ENCODE measurements at regions not wholly inside any gene's neighbourhood (a gene's known extent, or its start where the extent isn't known, plus 50 kb on each side); places are given as distances from the start of the nearest gene placed in this dataset.

GRCh38 chr9:12094046-12094445 is 599.1 kb upstream of the TYRP1 start:
- CTCF ChIA-PET, result no interaction called here
- POLR2A ChIA-PET, result no interaction called here
- TF ChIP-seq ELF4 (IDR thresholded peaks at IDR 0.05) (no peak), FOXA1 (IDR thresholded peaks at IDR 0.05) (no peak), FOXK2 (IDR thresholded peaks at IDR 0.05) (no peak), ARNT (IDR thresholded peaks at IDR 0.05) (no peak), SUZ12 (IDR thresholded peaks at IDR 0.05) (no peak), SP1 (IDR thresholded peaks at IDR 0.05) (no peak), TARDBP (IDR thresholded peaks at IDR 0.05) (no peak), BHLHE40 (IDR thresholded peaks at IDR 0.05; ENCODE audit: borderline replicate concordance) (no peak), FOXM1 (IDR thresholded peaks at IDR 0.05; ENCODE audit: borderline replicate concordance) (no peak), L3MBTL2 (conservative IDR thresholded peaks at IDR 0.05) (no peak), ZNF384 (IDR thresholded peaks at IDR 0.05) (no peak), NFRKB (IDR thresholded peaks at IDR 0.05) (no peak), LEF1 (IDR thresholded peaks at IDR 0.05; ENCODE audit: borderline replicate concordance) (no peak), CTBP1 (IDR thresholded peaks at IDR 0.05; ENCODE audit: borderline replicate concordance) (no peak), HDGF (IDR thresholded peaks at IDR 0.05; ENCODE audit: borderline replicate concordance) (no peak)
- TF ChIP-seq, protein P1, sequence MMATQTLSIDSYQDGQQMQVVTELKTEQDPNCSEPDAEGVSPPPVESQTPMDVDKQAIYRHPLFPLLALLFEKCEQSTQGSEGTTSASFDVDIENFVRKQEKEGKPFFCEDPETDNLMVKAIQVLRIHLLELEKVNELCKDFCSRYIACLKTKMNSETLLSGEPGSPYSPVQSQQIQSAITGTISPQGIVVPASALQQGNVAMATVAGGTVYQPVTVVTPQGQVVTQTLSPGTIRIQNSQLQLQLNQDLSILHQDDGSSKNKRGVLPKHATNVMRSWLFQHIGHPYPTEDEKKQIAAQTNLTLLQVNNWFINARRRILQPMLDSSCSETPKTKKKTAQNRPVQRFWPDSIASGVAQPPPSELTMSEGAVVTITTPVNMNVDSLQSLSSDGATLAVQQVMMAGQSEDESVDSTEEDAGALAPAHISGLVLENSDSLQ (IDR thresholded peaks at IDR 0.05), result no peak
- DNase-seq (ENCODE audit: extremely low spot score), result no peak

- POLR2A ChIA-PET, result no interaction called here
Observed at GRCh38 chr9:12095931-12096330, 597.3 kb upstream of the TYRP1 start.

GRCh38 chr9:12133416-12133815 is 559.8 kb upstream of the TYRP1 start:
- POLR2A ChIA-PET, result no interaction called here
- CTCF ChIA-PET, result no interaction called here
- no peak for TF ChIP-seq SP1 (IDR thresholded peaks at IDR 0.05)
- TF ChIP-seq SUZ12 (IDR thresholded peaks at IDR 0.05), result no peak
- TF ChIP-seq NFRKB (IDR thresholded peaks at IDR 0.05), result no peak
- DNase-seq (ENCODE audit: extremely low spot score), result no peak

More at GRCh38 chr9:12095931-12096330, 597.3 kb upstream of the TYRP1 start:
- TF ChIP-seq L3MBTL2 (conservative IDR thresholded peaks at IDR 0.05) (no peak), TARDBP (IDR thresholded peaks at IDR 0.05) (no peak), LEF1 (IDR thresholded peaks at IDR 0.05; ENCODE audit: borderline replicate concordance) (no peak), FOXA1 (IDR thresholded peaks at IDR 0.05) (no peak), SUZ12 (IDR thresholded peaks at IDR 0.05) (no peak), ZNF384 (IDR thresholded peaks at IDR 0.05) (no peak), SP1 (IDR thresholded peaks at IDR 0.05) (no peak), NFRKB (IDR thresholded peaks at IDR 0.05) (no peak), CTBP1 (IDR thresholded peaks at IDR 0.05; ENCODE audit: borderline replicate concordance) (no peak), ELF4 (IDR thresholded peaks at IDR 0.05) (no peak), BHLHE40 (IDR thresholded peaks at IDR 0.05; ENCODE audit: borderline replicate concordance) (no peak), ARNT (IDR thresholded peaks at IDR 0.05) (no peak), HDGF (IDR thresholded peaks at IDR 0.05; ENCODE audit: borderline replicate concordance) (no peak), FOXK2 (IDR thresholded peaks at IDR 0.05) (no peak), FOXM1 (IDR thresholded peaks at IDR 0.05; ENCODE audit: borderline replicate concordance) (no peak)
- TF ChIP-seq, protein P1 (IDR thresholded peaks at IDR 0.05), result no peak
- CTCF ChIA-PET, result no interaction called here
- no peak for DNase-seq (ENCODE audit: extremely low spot score)

DNA sequence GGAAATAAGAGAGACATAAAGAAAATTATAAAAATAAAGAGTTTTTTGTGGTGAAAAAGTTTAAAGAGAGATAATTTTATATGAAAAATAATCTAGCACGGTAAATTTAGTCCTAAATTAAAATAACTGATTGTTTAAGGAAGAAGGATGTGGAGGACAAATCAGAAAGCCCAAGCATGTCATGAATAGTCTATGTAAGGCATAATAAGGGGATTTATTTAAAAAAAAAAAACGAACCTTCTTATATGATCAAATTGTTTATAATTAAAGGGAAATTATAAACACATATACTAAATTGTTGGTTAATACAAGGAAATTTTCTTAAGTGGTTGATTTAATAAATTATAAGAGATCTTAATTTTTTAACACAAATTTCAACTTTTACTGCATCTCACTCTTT is 551.8 kb upstream of the TYRP1 start:
- TF ChIP-seq FOXA1 (IDR thresholded peaks at IDR 0.05) (no peak), SP1 (IDR thresholded peaks at IDR 0.05) (no peak), TARDBP (IDR thresholded peaks at IDR 0.05) (no peak), L3MBTL2 (conservative IDR thresholded peaks at IDR 0.05) (no peak), HDGF (IDR thresholded peaks at IDR 0.05; ENCODE audit: borderline replicate concordance) (no peak), ARNT (IDR thresholded peaks at IDR 0.05) (no peak), FOXK2 (IDR thresholded peaks at IDR 0.05) (no peak), ZNF384 (IDR thresholded peaks at IDR 0.05) (no peak), FOXM1 (IDR thresholded peaks at IDR 0.05; ENCODE audit: borderline replicate concordance) (no peak), SUZ12 (IDR thresholded peaks at IDR 0.05) (no peak), NFRKB (IDR thresholded peaks at IDR 0.05) (no peak), LEF1 (IDR thresholded peaks at IDR 0.05; ENCODE audit: borderline replicate concordance) (no peak), BHLHE40 (IDR thresholded peaks at IDR 0.05; ENCODE audit: borderline replicate concordance) (no peak), ELF4 (IDR thresholded peaks at IDR 0.05) (no peak)
- TF ChIP-seq, protein P1 (IDR thresholded peaks at IDR 0.05), result no peak
- ChIA-PET POLR2A (no interaction called here), CTCF (no interaction called here)
- DNase-seq (ENCODE audit: extremely low spot score), result no peak

DNA sequence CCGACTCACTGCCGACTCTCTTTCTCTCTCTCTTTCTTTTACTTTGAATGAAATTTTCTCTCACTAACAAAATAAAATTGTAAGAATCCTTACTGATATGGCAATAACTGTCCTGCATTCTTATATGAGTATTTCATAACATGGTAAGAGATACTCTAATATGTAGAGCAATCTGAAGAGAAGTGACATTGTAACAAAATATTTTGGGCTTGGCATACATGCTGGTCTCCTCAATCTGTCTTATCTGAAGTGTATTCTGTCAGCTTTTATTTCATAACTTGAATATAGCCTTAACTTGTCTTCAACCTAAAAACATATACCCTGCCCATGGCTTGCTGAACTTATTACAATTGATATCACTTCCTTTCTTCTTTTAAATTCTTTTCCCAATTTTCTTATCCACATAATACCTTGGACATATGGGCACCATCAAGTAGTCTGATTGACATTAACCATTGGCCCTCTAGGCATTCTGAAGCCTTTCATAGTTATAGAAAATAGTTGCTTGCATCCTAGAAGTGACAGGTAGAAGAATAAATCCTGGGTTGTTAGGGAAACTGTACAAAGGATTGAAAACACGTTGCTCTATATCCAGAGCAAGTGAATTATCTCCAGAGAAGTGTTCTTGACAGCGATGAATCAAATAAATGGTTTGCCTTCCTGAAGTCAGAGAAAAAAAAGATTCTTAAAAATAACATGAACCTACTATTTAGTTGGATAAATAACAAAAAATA is 537.6 kb upstream of the TYRP1 start:
- TF ChIP-seq SP1 (IDR thresholded peaks at IDR 0.05), result no peak
- TF ChIP-seq FOXK2 (IDR thresholded peaks at IDR 0.05), result no peak
- TF ChIP-seq NFRKB (IDR thresholded peaks at IDR 0.05), result no peak
- no peak for TF ChIP-seq LEF1 (IDR thresholded peaks at IDR 0.05; ENCODE audit: borderline replicate concordance)
- TF ChIP-seq ELF4 (IDR thresholded peaks at IDR 0.05), result no peak
- TF ChIP-seq HDGF (IDR thresholded peaks at IDR 0.05; ENCODE audit: borderline replicate concordance), result no peak
- no peak for TF ChIP-seq TARDBP (IDR thresholded peaks at IDR 0.05)
- TF ChIP-seq FOXM1 (IDR thresholded peaks at IDR 0.05; ENCODE audit: borderline replicate concordance), result no peak
- TF ChIP-seq, protein P1 (IDR thresholded peaks at IDR 0.05), result no peak
- no peak for TF ChIP-seq SUZ12 (IDR thresholded peaks at IDR 0.05)
- TF ChIP-seq FOXA1 (IDR thresholded peaks at IDR 0.05), result no peak
- no peak for TF ChIP-seq BHLHE40 (IDR thresholded peaks at IDR 0.05; ENCODE audit: borderline replicate concordance)
- no peak for TF ChIP-seq CTBP1 (IDR thresholded peaks at IDR 0.05; ENCODE audit: borderline replicate concordance)
- no peak for TF ChIP-seq L3MBTL2 (conservative IDR thresholded peaks at IDR 0.05)
- TF ChIP-seq ZNF384 (IDR thresholded peaks at IDR 0.05), result no peak
- no peak for TF ChIP-seq ARNT (IDR thresholded peaks at IDR 0.05)
- POLR2A ChIA-PET, result no interaction called here
- DNase-seq (ENCODE audit: extremely low spot score), result no peak
- CTCF ChIA-PET, result no interaction called here
